CD4-positive, alpha-beta T cell treated with Interleukin-17A for 1 hour (primary cell): ENCODE measurements at regions not wholly inside any gene's neighbourhood (a gene's known extent, or its start where the extent isn't known, plus 50 kb on each side); places are given as distances from the start of the nearest gene placed in this dataset.

ENCODE experiments used
- DNase-seq: peaks from one replicate; pipeline ENCODE4 v3.0.0-alpha.2; 2020

DNA sequence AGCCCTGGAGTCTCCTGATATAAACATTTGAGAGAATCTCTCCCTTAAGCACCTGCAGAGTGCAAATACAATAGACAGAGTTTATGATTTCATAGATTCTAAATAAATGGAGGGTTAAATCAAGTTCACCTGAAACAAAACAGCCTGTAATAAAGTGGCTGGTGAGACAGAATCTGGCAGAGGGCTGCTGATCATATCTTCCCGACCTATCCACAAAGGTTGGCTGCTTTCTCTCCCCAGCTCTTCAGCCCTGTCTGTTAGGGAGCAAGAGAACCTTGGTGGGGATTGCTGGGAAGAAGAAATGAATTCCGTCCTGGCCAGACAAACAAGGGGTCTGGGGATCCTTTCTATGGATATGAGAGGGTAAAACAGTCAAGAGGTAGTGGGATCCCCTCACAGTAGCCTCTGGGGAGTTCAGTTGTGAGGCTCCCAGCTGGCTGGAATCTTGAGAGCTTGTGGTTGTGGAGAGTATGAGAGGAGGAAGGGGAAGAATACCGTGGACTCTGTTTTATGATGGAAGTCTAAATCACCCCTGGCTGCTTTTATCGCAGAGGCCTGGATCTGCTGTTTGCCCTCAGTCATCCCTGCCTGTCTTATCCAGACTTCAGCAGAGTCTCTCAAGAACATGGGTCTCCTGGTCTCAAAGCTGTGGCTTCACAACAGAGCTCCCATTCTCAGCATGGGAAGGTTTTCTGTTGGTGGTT, 451.3 kb downstream of the NTRK3 start:
- no peak for DNase-seq

DNA sequence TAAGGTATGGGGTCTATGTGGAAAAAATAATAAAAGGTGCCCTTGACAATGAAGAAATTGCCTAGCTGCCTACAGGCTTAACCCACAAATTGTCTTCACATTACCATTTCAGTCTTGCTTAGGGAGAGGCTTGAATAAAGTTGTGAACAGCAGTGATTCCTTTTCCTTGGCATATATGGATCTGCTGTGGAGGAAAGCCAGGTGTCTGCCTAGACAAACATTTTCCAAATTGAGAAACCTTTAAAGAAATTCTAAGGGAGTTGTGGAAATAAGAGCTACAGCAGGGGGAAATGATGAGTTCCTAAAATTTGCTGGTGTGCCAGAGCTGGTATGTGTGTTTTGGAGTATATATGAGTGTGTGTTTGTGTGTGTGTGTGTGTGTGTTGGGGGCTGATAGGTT, 452.1 kb downstream of the NTRK3 start:
- DNase-seq: no peak

DNA sequence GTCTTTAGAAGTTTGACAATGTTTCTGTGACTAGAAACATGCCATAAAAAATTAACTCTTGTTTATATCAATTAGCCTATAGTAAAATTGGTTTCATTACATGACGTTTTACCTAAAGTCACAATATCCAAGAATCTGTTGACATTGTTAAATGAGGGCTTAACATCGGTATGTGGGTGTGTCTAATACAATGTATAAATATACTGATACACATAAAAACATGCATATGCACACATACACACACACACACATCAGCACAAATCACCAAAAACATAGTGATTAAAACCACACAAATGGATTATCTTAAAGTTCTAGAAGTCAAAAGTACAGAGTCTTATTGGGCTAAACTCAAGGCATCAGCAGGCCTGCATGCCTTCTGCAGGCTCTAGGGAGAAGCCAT, 456.7 kb downstream of the NTRK3 start:
- DNase-seq: no peak

DNA sequence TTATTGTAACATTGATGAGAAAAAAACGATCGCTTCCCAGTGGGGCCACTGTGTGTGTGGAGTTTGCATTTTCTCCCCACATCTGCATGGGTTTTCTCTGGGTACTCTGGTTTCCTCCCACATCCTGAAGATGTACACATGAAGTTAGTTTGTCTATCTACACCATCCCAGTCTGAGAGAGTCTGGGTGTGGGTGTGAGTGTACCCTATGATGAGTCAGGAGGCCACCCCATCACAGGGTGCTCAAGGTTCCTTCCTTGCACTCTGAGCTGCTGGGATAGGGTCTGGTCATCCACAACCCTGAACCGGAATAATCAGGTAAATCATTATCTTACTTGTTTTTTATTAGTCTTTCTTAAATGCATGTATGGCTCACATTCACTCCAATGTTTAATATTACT, 457.1 kb downstream of the NTRK3 start:
- DNase-seq: no peak

DNA sequence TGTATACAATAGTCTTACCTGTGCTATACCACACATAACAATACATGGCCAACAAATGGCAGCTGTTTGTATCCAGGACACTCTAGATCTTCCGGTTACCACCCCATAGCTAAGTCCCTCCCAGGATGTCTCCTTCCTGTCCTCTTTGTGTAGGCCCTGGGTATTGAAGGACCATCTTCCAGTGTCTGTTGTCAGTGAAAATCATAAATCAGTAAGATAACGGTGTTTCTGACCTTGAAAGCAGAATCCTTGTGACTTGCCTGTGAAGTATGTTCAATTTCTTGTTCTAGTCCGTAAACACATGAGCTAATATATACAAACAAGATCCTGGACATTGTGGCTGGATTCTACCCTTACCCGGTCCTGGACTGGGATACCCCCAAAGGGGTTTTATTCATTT, 462.8 kb downstream of the NTRK3 start:
- no peak for DNase-seq

DNA sequence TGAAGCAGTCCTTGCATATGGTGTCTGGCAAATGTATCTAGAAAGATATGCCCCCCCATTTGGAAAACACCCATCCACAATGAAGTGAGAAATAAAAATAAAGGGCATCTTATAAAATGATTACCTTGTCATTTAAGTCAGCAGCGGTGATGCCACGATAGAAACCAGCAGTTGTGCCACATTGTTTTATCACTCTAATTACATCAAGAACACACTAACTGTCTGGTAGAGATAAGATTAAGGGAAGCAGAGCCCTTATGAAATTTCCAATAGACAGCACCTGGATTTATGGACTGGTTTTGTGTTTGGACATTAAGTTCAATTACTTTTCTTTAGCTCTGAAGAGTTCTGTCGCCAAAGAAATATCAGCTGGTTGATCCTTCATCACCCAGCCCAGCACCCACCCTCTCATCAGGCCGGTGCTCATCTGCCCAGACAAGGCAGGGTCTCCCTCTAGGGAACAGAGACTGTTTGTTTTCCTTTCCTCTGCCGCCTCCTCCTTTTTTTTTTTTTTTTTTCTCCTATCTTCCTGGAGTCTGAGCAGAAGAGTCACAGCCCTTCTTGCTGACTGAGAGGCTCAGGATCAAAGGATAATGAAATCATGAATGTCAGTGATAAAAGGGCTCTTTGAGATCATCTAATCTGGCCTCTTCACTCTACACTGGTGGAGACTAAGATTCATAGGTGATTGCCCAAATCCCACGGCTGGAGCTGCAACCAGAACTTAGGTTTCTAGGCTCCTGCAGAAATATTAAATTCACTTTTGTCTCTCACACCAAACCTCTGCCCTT, 464.1 kb downstream of the NTRK3 start:
- no peak for DNase-seq

DNA sequence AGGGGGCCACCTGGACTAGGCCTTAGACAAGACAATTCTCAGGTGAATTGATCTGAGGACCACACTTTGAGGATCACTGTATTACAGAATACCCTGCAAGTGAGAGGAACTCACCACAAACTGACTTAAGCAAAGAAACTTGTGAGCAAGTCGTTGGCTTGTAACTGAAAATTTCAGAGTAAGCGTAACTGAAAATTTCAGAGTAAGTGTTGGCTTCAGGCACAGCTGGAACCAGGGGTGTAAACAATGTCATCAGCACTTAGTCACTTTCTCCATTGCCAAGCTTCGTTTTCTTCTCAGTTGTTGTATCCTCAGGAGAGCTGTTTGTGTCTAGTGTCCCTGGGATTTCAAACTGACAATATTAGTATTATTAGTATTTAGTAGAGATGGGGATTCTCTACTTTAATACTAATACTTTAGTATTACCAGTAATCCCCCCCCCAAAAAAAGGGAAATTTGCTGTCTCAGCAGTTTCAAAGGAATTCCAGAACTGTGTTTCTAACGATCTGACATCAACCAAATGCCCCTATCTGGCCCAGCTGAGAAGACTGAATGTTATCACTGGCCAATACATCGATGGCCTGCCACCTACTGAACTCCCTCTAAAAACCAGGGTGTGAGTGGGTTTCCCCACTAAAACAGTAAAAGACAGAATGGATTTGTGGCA, 474.4 kb downstream of the NTRK3 start:
- no peak for DNase-seq

DNA sequence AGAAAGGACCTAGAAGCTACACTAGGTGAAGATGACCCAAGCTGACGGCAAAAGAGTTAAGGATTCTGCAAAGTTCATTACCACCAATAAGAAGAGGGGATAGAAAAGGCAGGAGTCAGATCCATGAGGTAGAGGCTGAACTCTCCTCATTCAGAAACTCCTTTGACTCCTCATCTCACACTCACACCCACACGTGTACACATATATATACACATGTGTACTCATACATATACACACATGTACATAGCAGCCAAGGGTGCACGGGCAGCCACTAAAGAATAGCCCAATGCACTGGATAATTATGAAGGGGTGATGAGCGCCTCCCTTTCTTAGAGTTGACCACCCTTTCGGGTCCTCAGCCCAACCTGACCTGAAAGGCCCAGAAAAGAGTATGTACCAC, 476.8 kb downstream of the NTRK3 start:
- no peak for DNase-seq

DNA sequence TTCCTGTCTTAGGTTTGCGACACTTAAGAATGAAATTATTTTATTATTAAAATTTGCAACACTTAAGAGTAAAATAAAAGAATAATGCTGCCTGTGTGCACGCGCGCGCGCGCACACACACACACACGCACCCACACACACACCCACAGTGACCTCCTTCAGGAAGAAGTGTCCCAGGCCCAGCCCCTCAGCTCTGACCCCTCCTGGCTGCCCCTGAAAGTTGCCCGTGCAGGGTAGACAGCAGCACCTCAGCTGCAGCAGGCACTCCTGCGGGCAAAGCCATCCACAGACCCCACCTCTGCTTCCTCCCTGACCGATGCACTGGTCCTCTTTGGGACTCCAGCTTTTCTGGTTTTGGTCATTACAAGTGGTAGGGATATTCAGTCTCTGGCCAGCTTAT, 478.2 kb downstream of the NTRK3 start:
- DNase-seq: no peak

DNA sequence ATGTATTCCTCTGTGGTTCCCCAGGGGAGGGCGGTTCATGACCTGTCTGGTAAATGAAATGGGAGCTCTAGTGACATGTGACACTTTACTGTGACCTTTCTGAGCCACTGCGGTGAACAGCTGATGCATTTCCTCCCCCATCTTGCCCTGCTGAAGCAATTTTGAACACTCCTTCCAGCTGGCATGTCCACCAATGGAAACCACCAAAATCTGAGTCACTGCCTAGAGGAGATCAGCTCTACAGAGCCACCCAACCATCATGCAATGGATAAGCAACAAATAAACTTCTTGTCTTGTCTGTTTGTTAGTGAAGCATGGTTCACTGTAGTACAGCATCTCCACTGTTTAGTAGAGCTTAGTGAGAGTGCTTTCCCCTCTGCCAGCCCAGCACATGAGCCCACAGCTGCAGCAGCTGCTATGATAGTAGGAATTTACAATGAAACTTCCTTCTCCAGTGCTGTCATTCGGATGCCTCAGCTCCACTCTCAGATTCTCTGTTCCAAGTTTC, 479.4 kb downstream of the NTRK3 start:
- DNase-seq: no peak

DNA sequence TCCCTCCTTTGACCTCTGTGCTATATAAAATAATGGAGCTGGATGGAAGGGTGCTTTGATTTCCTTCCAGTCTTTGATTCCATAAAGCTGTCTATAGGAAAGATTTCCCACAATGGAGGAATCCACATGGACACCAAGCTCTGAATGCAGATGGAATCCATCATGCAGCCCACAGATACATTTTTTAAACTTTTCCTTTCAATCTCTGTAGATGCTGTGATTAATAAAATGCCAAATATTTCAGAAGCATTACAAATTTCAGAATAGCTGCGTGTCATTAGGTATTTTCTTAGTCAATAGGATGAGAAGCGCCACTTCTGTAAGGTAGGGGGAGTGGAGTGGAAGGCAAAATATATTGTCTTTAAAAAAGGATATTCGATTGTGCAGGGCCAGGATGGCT, 489.0 kb downstream of the NTRK3 start:
- no peak for DNase-seq

DNA sequence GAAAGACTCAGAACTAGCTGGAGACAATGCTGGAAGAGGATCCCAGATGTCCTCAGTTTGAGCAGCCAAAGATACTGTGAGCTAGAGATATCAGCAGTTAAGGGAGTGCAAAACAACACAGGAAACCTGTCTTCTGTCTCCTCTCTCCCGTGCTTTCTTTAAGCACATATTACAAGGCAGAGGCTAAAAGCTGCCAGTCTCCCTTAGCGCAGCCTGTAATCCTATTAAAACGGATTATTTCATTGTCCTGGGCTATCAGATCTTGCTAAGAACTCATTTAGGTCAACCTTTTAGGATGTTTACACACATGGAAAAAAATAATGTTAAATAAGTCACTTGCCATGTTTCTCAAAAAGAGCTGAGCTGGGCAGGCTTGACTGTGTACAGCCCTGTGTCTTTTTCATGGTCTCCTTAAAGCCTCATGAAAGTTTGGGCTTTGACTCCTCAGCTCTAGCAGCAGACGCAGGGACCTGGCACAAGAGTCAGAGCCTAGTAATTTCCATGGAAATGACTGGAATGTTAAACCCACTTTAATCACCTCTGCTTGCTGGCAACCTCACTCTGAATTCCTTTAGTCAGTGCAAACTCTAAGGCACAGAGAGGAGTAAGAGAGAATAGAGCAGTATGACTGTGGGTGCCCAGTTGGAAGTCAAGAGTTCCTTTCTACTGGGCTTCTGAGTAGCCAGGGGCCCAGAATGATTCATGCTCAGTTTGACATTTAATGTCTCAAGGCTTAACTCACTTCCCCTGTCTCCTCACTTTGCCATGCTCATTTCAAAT, 491.9 kb downstream of the NTRK3 start:
- DNase-seq: no peak

DNA sequence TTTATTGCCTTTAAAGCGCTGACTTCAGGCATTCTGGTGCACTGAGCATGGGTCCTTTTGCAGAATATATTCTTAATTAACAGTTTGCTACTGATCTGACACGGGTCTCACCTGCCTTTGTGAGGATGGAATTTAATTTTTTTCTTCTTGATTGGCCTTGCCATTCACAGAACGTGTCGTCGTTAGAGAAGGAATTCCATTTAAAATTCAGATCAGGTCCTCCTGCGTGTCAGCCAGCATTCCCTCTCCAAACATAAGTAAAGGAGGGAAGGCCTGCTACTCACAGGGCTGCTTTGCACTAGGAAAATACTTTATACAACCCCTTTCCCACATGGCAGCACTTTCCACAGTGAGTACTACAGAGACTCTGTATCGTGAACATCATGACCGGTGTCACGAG, 492.7 kb downstream of the NTRK3 start:
- DNase-seq: no peak

DNA sequence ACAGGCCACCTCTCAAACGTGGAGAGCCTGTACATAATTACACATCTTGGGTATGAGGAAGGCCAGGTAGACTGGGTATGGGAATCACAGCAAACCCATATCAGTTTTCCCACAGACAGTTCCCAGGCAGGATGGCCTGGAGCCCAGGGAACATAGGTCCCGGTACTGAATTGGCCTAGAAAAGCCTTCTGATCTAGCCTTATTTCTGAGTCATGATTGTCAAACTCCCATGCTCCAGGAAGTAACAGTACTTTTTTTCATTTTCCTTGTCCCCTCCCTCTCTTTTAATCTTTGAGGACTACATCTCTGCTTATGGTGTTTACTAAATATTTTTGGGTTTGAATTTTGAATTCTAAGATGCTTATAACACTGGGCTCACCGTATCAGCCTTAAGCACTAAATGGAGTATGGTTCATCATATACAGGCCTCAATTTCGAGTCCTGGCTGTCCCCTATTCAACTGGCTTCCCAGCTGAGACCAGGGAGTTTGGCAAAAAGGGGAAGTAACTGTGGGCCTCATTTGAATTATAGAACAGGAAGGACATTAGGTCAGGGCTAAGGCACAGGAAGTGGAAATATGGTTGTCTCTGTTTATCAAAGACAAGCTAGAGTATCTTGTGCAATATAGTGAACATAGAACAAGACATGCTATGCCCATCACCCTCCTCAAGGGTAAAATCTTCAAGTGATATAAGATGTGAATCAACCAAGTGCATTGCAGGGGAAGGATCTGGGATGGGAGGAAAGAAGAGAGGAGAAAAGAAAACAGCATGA, 494.6 kb downstream of the NTRK3 start:
- peak; percentile 9 for DNase-seq

DNA sequence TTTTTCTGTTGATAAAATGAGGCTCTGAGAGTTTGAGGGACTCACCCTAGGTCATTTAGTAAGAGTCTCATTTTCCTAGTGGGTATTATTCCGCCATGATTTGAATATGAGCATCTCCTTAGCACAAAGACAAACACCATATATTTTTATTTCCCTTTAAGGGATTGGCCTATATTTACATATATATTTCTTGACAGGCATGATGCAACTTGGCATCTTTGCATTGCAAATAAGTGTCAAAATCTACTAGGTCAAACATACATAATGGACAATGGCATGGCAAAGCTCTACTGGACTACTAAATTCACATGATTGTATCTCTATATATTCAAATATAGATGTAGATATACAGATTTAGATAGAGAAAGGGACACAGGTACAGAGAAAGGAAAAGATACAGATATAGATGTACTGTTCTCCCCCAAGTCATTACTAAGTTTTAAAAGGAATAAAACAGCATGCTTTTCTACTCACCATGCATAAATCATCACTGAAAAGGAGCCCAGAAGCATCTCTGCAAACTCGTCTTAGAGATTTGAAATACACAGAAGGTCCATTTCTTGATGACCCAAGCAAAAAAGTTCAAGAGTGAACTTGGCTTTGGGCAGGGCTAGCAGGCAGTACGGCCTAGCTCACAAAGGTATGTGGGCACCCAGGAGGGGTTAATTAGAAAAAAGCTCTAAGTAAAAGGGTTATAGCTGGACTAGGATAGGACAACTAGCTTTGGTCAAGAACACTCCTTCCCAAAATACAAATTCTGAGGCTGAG, 495.8 kb downstream of the NTRK3 start:
- no peak for DNase-seq

DNA sequence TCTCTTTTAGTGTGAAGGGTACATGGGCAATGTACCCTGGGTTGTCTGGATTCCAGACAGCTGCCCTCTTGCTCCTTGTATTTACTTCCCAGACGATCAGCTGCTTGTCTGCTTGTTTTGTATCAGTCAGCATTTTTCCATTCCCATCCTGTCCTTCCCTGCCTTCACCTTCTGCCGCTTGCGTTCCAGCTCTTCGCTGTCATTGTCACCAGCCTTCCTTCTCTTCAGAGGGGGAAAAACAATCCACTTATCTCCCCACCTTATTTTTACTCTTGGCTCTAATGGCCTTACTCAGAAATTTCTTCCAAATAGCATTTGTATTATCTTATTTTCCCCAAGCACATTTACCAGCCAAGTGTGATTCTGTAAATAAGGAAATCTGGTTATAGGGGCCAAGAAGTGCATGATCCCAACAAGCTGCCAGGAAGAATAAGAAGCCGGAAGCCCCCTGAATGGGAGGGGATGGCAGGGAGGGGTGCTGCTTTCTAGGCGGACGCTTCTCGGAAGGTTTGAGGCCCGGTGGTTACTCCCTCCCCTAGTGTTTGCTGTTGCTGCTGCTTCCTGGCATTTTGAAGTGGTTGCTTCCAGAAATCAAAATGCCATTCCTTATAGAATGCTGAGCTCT, 497.6 kb downstream of the NTRK3 start:
- no peak for DNase-seq

DNA sequence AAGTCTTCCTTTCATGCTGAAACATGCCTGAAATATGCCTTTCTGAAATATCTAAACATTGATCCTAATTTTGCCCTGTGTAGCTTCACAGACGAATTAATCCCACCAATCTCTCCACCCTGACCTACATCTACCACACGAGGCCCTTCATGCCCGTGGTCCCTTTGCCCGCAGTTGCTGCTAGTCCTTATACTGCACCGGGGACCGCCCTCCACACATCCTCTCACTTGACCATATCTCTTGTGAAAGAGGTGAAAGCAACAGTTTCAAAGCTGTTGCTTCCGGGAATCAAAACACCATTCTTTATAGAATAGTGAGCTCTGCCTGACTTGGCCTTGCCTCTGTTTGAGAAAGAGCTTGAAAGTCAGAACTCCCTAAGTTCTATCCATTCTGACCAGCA, 499.5 kb downstream of the NTRK3 start:
- no peak for DNase-seq

DNA sequence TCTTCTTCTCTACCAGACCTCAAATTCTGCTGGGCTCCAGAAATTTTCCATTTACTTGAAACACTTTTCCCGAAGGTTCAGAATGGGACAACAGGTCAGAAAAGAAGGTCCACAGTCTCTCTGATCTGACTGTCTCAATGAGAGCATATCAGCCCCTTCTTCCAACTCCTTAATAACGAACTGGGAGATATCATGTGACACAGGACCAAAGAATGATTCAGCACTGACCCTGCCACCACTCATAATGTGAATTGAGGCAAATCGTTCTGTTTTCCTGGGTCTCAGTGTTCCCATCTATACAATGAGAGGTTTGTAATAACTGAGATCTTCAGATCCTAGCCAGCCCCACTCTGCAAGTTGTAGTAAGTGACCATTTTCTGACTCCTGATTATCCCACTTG, 500.5 kb downstream of the NTRK3 start:
- no peak for DNase-seq

DNA sequence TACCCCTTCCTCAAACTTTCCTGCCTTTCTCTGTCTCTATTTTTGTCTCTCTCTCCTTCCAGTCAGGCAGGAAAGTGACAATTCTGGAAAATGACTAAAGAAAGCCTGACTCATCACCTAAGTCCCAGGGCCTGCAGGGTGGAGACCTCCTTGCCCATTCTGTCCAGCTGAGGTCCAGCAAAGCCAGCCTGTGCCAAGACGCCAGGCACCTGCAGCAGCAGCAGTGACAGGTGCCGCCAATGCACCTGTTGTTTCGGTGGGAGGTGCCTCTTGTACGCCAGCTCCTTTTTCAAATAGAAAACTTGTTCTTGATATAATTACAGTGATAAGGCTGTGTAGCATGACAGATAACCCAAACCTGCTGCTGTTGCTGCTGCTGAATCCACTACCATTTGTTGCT, 501.3 kb downstream of the NTRK3 start:
- DNase-seq: no peak

DNA sequence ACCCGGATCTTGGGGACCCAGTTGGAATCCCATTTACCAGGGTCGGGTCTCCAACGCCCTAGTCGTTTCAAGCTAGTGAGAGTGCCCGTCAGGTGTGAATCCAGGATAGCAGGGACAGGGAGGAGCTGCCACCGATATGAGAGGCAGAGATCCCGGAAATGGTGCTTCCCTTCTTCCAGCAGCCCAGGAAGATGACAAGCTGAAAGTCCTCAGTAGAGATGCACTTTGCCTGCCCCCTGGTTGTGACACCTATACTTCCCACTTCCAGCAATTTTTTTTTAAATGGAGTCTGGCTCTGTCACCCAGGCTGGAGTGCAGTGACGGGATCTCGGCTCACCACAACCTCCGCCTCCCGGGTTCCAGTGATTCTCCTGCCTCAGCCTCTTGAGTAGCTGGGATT, 503.0 kb downstream of the NTRK3 start:
- DNase-seq: no peak
